Left lung (tissue), 4 donors: ENCODE measurements at regions not wholly inside any gene's neighbourhood (a gene's known extent, or its start where the extent isn't known, plus 50 kb on each side); places are given as distances from the start of the nearest gene placed in this dataset.

Source experiments
- ATAC-seq: fragments of 200-7000 bp; cut with Tn5 transposase; one replicate; pipeline ENCODE4 v1.9.1; 2020; ENCODE audit warnings: moderate library complexity
- DNase-seq, 4 donors: peaks; one replicate each; pipeline ENCODE4 v3.0.0-alpha.2; 2013 to 2020
- H3K27ac ChIP-seq, 2 donors: fragments of 200-600 bp; sonication (generic) in 1 of 2; one replicate each; pipeline versions ENCODE4 v1.5.0 to v1.8.0; 2020 to 2021
- H3K27me3 ChIP-seq, 2 donors: fragments of 200-600 bp; sonication (generic) in 1 of 2; one replicate each; pipeline versions ENCODE4 v1.5.0 to v1.8.0; 2020 to 2021
- H3K36me3 ChIP-seq, 2 donors: fragments of 200-600 bp; sonication (generic) in 1 of 2; one replicate each; pipeline versions ENCODE4 v1.5.0 to v1.8.0; 2020 to 2021
- H3K4me1 ChIP-seq, 2 donors: fragments of 200-600 bp; one replicate each; pipeline ENCODE4 v1.8.0; 2021
- H3K4me3 ChIP-seq, 2 donors: fragments of 200-600 bp; sonication (generic) in 1 of 2; one replicate each; pipeline versions ENCODE4 v1.5.0 to v1.8.0; 2020 to 2021; ENCODE audit warnings: mild to moderate bottlenecking in 1 of 2
- H3K9me3 ChIP-seq, 2 donors: fragments of 200-600 bp; sonication (generic) in 1 of 2; one replicate each; pipeline versions ENCODE4 v1.5.0 to v1.8.0; 2020 to 2021
- CTCF ChIP-seq, 2 donors: fragments of 200-600 bp; sonication (generic) in 1 of 2; IDR thresholded peaks; one replicate each; pipeline versions ENCODE4 v1.5.0 to v1.8.0; 2021; ENCODE audit warnings: antibody characterized with exemption in 2 of 2
- intact Hi-C, 2 donors: fragments of 100-400 bp; cut with DNase I; formaldehyde crosslinking; loops; one replicate each; pipeline versions ENCODE4 v1.11.2 to v1.14.2; 2022
- donor health status: DM: no; HTN: yes; CAD: no.
- donor health status: DM: no; HTN: no; CAD: no.

GRCh38 chr2:122011493-122012270 is 256.2 kb downstream of the TSN start:
- Histone ChIP-seq H3K36me3 (no peaks in the 10 kb centered on the region), H3K4me1 (no peaks in the 10 kb centered on the region), H3K27me3 (no peaks in the 10 kb centered on the region), H3K9me3 (no peaks in the 10 kb centered on the region), H3K4me3 (no peak overlapping the region), H3K27ac (no peak overlapping the region)
- intact Hi-C loops: no loop called here
- ATAC-seq (peak; percentile 31), DNase-seq (no peak)
- no peak for TF ChIP-seq CTCF (IDR thresholded peaks at IDR 0.05)

- intact Hi-C loops: no loop called here
- H3K27me3 ChIP-seq: peaks cover 0 to 3% of the 10 kb centered on the region in 2 donors
- ATAC-seq (no peak), DNase-seq (no peak)
- H3K4me1 ChIP-seq: no peaks in the 10 kb centered on the region
- no peaks in the 10 kb centered on the region for H3K9me3 ChIP-seq
- H3K4me3 ChIP-seq: no peak overlapping the region
- H3K36me3 ChIP-seq: no peaks in the 10 kb centered on the region
- TF ChIP-seq CTCF (IDR thresholded peaks at IDR 0.05): no peak
- no peak overlapping the region for H3K27ac ChIP-seq
These were observed 263.3 kb downstream of the TSN start for GRCh38 chr2:122018736-122019135.

GRCh38 chr2:122019724-122020123 is 264.3 kb downstream of the TSN start:
- Histone ChIP-seq H3K9me3 (no peaks in the 10 kb centered on the region), H3K4me3 (no peak overlapping the region), H3K4me1 (no peaks in the 10 kb centered on the region), H3K36me3 (no peaks in the 10 kb centered on the region), H3K27ac (no peak overlapping the region), H3K27me3 (peaks cover 0 to 3% of the 10 kb centered on the region in 2 donors)
- ATAC-seq (peak; percentile 84), DNase-seq (no peak)
- no peak for TF ChIP-seq CTCF (IDR thresholded peaks at IDR 0.05)
- intact Hi-C loops: no loop called here

- DNase-seq: no peak
- Histone ChIP-seq H3K27ac (no peak overlapping the region), H3K9me3 (no peaks in the 10 kb centered on the region), H3K36me3 (no peaks in the 10 kb centered on the region), H3K4me1 (no peaks in the 10 kb centered on the region), H3K4me3 (no peak overlapping the region), H3K27me3 (peaks cover 0 to 3% of the 10 kb centered on the region in 2 donors)
- ATAC-seq: no peak
- intact Hi-C loops: no loop called here
- TF ChIP-seq CTCF (IDR thresholded peaks at IDR 0.05): no peak
These were observed 264.9 kb downstream of the TSN start for GRCh38 chr2:122020377-122020776.

- DNase-seq: no peak
- H3K4me3 ChIP-seq: no peak overlapping the region
- ATAC-seq: no peak
These were observed 266.5 kb downstream of the TSN start for GRCh38 chr2:122021941-122022340.

More at GRCh38 chr2:122021941-122022340, 266.5 kb downstream of the TSN start:
- Histone ChIP-seq H3K9me3 (no peaks in the 10 kb centered on the region), H3K4me1 (no peaks in the 10 kb centered on the region), H3K27me3 (peaks cover 0 to 3% of the 10 kb centered on the region in 2 donors), H3K27ac (no peak overlapping the region), H3K36me3 (no peaks in the 10 kb centered on the region)
- no peak for TF ChIP-seq CTCF (IDR thresholded peaks at IDR 0.05)
- intact Hi-C loops: no loop called here
